Upper lobe of right lung (tissue), 1 donor: ENCODE measurements at regions not wholly inside any gene's neighbourhood (a gene's known extent, or its start where the extent isn't known, plus 50 kb on each side); places are given as distances from the start of the nearest gene placed in this dataset.

Experiments used
- ATAC-seq: fragments of 200-7000 bp; cut with Tn5 transposase; one replicate; pipeline ENCODE4 v1.9.1; 2020; ENCODE audit warnings: mild to moderate bottlenecking, moderate library complexity
- DNase-seq: peaks from one replicate; pipeline ENCODE4 v3.0.0-alpha.2; 2020
- H3K27ac ChIP-seq: fragments of 200-600 bp; one replicate; pipeline ENCODE4 v1.8.0; 2022
- H3K27me3 ChIP-seq: fragments of 200-600 bp; one replicate; pipeline ENCODE4 v1.8.0; 2022; ENCODE audit warnings: mild to moderate bottlenecking
- H3K36me3 ChIP-seq: fragments of 200-600 bp; one replicate; pipeline ENCODE4 v1.8.0; 2022
- H3K4me1 ChIP-seq: fragments of 200-600 bp; one replicate; pipeline ENCODE4 v1.8.0; 2022
- H3K4me3 ChIP-seq: fragments of 200-600 bp; one replicate; pipeline ENCODE4 v1.8.0; 2022; ENCODE audit warnings: mild to moderate bottlenecking
- H3K9me3 ChIP-seq: fragments of 200-600 bp; one replicate; pipeline ENCODE4 v1.8.0; 2022
- intact Hi-C: fragments of 100-400 bp; cut with DNase I; formaldehyde crosslinking; loops from one replicate; pipeline ENCODE4 v1.11.0; 2022
- TF ChIP-seq, protein P1 (sequence below): fragments of 200-600 bp; IDR thresholded peaks from one replicate; pipeline ENCODE4 v1.8.0; 2022; ENCODE audit warnings: antibody characterized with exemption
- donor health status: DM: no; HTN: yes; CAD: no; lungs with severe emphysema.

DNA sequence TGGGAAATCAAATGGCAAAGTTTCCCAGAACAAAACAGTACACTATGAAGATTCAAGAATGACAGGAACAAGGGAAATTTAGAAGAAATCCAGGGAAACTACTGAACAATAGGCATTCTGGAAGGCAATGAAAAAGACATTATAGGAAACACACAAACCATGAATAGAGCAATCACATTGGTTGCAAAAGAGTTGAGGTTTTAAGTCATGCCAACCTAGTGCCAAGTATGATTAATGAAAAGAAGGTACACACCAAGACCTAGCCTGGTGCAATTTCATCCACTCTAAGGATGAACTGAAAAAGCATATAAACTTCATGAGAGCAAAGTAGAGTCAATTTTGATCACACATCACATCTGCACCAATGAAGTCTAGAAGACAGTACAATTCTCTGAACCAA is 326.9 kb downstream of the PDHA2 start:
- no peaks in the 10 kb centered on the region for H3K36me3 ChIP-seq
- intact Hi-C loops: no loop called here
- H3K9me3 ChIP-seq: no peaks in the 10 kb centered on the region
- no peak overlapping the region for H3K27ac ChIP-seq
- no peak overlapping the region for H3K4me3 ChIP-seq
- TF ChIP-seq, protein P1, sequence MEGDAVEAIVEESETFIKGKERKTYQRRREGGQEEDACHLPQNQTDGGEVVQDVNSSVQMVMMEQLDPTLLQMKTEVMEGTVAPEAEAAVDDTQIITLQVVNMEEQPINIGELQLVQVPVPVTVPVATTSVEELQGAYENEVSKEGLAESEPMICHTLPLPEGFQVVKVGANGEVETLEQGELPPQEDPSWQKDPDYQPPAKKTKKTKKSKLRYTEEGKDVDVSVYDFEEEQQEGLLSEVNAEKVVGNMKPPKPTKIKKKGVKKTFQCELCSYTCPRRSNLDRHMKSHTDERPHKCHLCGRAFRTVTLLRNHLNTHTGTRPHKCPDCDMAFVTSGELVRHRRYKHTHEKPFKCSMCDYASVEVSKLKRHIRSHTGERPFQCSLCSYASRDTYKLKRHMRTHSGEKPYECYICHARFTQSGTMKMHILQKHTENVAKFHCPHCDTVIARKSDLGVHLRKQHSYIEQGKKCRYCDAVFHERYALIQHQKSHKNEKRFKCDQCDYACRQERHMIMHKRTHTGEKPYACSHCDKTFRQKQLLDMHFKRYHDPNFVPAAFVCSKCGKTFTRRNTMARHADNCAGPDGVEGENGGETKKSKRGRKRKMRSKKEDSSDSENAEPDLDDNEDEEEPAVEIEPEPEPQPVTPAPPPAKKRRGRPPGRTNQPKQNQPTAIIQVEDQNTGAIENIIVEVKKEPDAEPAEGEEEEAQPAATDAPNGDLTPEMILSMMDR: no peak
- DNase-seq: no peak
- no peak for ATAC-seq
- H3K4me1 ChIP-seq: no peaks in the 10 kb centered on the region
- H3K27me3 ChIP-seq: no peaks in the 10 kb centered on the region

DNA sequence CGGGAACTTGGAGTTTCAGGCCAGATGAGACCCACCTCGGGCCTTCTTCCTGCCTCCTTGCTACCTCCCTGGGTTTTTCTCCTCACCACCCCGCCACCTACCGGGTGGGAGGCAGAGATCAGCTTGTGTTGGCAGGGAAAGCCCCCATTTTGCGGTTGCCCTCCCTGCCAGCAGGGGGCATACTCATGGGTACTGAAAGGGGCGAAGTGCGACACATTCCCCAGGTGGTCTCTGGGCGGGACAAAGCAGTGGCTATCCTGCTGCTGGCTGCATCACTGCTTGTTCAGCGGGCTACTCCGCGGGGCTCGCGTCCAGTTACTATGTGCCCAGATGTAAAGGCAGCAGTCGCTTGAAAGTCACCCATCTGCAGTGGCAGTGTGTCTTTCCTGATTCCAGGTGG is 330.3 kb downstream of the PDHA2 start:
- no peaks in the 10 kb centered on the region for H3K4me1 ChIP-seq
- intact Hi-C loops: no loop called here
- DNase-seq (no peak), ATAC-seq (no peak)
- TF ChIP-seq, protein P1: no peak
- no peaks in the 10 kb centered on the region for H3K36me3 ChIP-seq
- no peak overlapping the region for H3K4me3 ChIP-seq
- no peaks in the 10 kb centered on the region for H3K9me3 ChIP-seq
- H3K27ac ChIP-seq: no peak overlapping the region
- H3K27me3 ChIP-seq: no peaks in the 10 kb centered on the region

DNA sequence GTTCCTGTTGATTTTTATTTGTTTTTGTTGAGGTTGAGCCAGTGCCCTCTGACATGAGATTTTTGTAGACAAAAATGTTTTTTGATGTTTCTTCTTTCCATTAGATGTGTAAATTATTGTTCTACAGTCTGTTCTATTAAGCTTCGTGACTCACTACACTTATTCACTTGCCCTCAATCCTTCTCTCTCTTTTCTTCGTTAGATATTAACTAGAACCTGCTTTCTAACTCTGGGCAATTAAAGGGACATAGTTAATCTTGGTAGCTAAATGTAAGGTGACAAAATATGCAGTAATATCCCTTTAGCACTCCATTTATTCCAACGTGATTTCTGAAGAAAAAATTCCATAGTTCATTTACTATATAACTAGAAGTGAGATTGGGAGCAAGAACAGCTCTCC is 333.9 kb downstream of the PDHA2 start:
- Histone ChIP-seq H3K4me3 (no peak overlapping the region), H3K4me1 (no peaks in the 10 kb centered on the region), H3K27me3 (no peaks in the 10 kb centered on the region), H3K27ac (no peak overlapping the region), H3K36me3 (no peaks in the 10 kb centered on the region), H3K9me3 (no peaks in the 10 kb centered on the region)
- DNase-seq (no peak), ATAC-seq (no peak)
- intact Hi-C loops: no loop called here
- TF ChIP-seq, protein P1: no peak

DNA sequence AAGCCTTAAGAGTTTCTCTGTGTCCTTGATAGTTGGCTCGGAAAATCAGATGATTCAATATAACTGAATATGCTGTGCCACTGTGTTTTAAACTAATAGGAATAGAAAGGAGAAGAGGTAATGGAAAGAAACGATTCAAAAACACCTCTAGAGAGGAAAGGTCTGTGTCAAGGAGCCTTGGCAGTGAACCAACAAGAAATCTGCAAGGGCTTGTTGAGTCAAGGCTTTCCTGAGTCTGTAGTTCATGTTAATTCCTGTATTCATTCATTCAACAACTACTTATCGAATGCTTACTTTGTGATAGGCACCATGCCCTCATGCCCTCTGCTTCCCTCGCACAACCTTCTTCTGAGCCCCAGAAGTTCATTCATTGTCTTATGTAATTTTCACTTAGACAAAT is 336.0 kb downstream of the PDHA2 start:
- no peaks in the 10 kb centered on the region for H3K9me3 ChIP-seq
- ATAC-seq (no peak), DNase-seq (no peak)
- H3K27me3 ChIP-seq: no peaks in the 10 kb centered on the region
- TF ChIP-seq, protein P1: no peak
- H3K36me3 ChIP-seq: no peaks in the 10 kb centered on the region
- intact Hi-C loops: no loop called here
- no peaks in the 10 kb centered on the region for H3K4me1 ChIP-seq
- no peak overlapping the region for H3K27ac ChIP-seq
- no peak overlapping the region for H3K4me3 ChIP-seq

DNA sequence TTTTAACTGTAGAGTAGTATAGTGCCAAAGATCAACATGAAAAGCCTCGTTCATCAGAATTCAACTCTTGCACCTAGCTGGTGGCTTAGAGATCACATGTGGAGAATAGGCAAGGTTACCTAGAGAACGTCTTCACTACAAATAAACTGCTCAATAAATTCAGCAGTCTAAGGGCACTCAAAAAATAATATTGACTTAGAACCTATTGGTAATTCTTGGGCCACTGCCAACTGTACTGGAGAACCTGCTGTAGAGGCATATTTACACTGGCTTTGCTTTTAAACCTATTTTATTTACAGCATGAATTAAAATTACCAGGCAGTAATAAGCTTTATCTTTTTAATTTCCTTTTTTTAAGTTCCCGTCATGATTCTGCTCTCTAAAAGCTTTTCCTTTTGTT is 343.7 kb downstream of the PDHA2 start:
- TF ChIP-seq, protein P1: no peak
- intact Hi-C loops: no loop called here
- ATAC-seq (no peak), DNase-seq (no peak)
- Histone ChIP-seq H3K27me3 (no peaks in the 10 kb centered on the region), H3K4me3 (no peak overlapping the region), H3K9me3 (no peaks in the 10 kb centered on the region), H3K4me1 (no peaks in the 10 kb centered on the region), H3K27ac (no peak overlapping the region), H3K36me3 (no peaks in the 10 kb centered on the region)

DNA sequence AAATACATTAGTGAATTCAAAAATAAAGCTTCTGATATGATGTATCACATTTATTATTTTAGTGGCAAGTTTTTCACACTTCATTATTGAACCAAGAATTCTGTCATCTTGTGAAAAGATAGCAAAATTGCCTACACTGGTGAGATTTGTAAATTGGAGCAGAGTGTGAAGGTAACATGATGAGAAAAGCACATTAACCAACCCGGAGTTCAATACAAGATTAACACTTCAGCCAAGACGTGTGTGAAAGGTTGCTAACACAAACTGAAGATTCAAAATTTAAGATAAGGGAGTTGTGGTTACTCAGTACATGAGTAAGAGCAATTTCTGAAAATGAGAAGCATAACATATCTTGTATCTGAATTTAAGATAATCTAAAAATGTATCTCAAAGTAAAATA is 346.7 kb downstream of the PDHA2 start:
- intact Hi-C loops: no loop called here
- Histone ChIP-seq H3K36me3 (no peaks in the 10 kb centered on the region), H3K27ac (no peak overlapping the region), H3K27me3 (no peaks in the 10 kb centered on the region), H3K4me3 (no peak overlapping the region), H3K9me3 (no peaks in the 10 kb centered on the region), H3K4me1 (no peaks in the 10 kb centered on the region)
- TF ChIP-seq, protein P1: no peak
- no peak for ATAC-seq
- DNase-seq: no peak
